IMR-90 (cell line): ENCODE measurements at regions not wholly inside any gene's neighbourhood (a gene's known extent, or its start where the extent isn't known, plus 50 kb on each side); places are given as distances from the start of the nearest gene placed in this dataset.

Source experiments
- ATAC-seq: fragments of 200-7000 bp; cut with Tn5 transposase; 2 replicates; pipeline ENCODE4 v1.9.1; 2020; ENCODE audit warnings: low read depth, mild to moderate bottlenecking, moderate library complexity
- BruUV-seq: library from RNA; stranded (reverse); fragments of 400-500 nt; replicated peaks from 2 replicates; lab custom pipeline; 2021; lab: Mats Ljungman, UMichigan
- CTCF ChIA-PET: fragments of 300-600 bp; formaldehyde crosslinking; extraction: SDS; loops from one replicate; lab custom pipeline; 2021; ENCODE audit warnings: antibody characterized with exemption; lab: Yijun Ruan, JAX
- POLR2A ChIA-PET: fragments of 300-600 bp; sonication (Branson Sonifier 250); formaldehyde crosslinking; loops from one replicate; lab custom pipeline; 2022; ENCODE audit warnings: antibody characterized with exemption; ENCODE audit not compliant: unreplicated experiment; lab: Charles Lee
- DNase-seq: peaks from one replicate; pipeline ENCODE4 v3.0.0; 2013
- H2AFZ ChIP-seq: replicated peaks from 2 replicates; pipeline ENCODE3; 2013; ENCODE audit warnings: low read length, mild to moderate bottlenecking; ENCODE audit not compliant: poor library complexity
- H2AK5ac ChIP-seq: 2 replicates; pipeline ENCODE4 v1.6.1; 2013; ENCODE audit warnings: low read depth, low read length, inconsistent platforms
- H2AK9ac ChIP-seq: replicated peaks from 2 replicates; pipeline ENCODE3; 2013; ENCODE audit warnings: mild to moderate bottlenecking, low read depth, low read length, moderate library complexity; ENCODE audit not compliant: poor library complexity
- H2BK120ac ChIP-seq: 2 replicates; pipeline ENCODE4 v1.6.1; 2013; ENCODE audit warnings: low read depth, low read length, inconsistent platforms
- H2BK15ac ChIP-seq: 3 replicates; pipeline ENCODE4 v1.6.1; 2013; ENCODE audit warnings: low read depth, low read length, inconsistent platforms
- H2BK20ac ChIP-seq: 2 replicates; pipeline ENCODE4 v1.6.1; 2013; ENCODE audit warnings: low read depth, mild to moderate bottlenecking, inconsistent platforms, low read length, moderate library complexity
- H2BK5ac ChIP-seq: 2 replicates; pipeline ENCODE4 v1.6.1; 2013; ENCODE audit warnings: mild to moderate bottlenecking, low read depth, low read length, inconsistent platforms; ENCODE audit not compliant: poor library complexity, severe bottlenecking
- H3K14ac ChIP-seq: replicated peaks from 2 replicates; pipeline ENCODE4 v1.6.1; 2013; ENCODE audit warnings: low read depth, low read length, inconsistent platforms
- H3K18ac ChIP-seq: 2 replicates; pipeline ENCODE4 v1.6.1; 2013; ENCODE audit warnings: low read depth, low read length, control low read depth
- H3K23ac ChIP-seq: 2 replicates; pipeline ENCODE4 v1.6.1; 2013; ENCODE audit warnings: low read depth, low read length, inconsistent platforms
- H3K27ac ChIP-seq: 2 replicates; pipeline ENCODE4 v1.5.1; 2013; ENCODE audit warnings: mild to moderate bottlenecking, control low read depth, low read length; ENCODE audit not compliant: insufficient read depth
- H3K27me3 ChIP-seq: 2 replicates; pipeline ENCODE4 v1.6.1; 2013; ENCODE audit warnings: low read length; ENCODE audit not compliant: control insufficient read depth, insufficient read depth
- H3K36me3 ChIP-seq: 2 replicates; pipeline ENCODE4 v1.6.1; 2013; ENCODE audit warnings: low read length, mixed read lengths; ENCODE audit not compliant: control insufficient read depth, insufficient read depth
- H3K4ac ChIP-seq: 2 replicates; pipeline ENCODE4 v1.6.1; 2013; ENCODE audit warnings: low read depth, low read length, inconsistent platforms
- H3K4me1 ChIP-seq: 2 replicates; pipeline ENCODE4 v1.6.1; 2013; ENCODE audit warnings: low read length, mixed read lengths; ENCODE audit not compliant: control insufficient read depth, insufficient read depth
- H3K4me2 ChIP-seq: 2 replicates; pipeline ENCODE4 v1.6.1; 2013; ENCODE audit warnings: low read depth, mild to moderate bottlenecking, control low read depth, low read length, moderate library complexity
- H3K4me3 ChIP-seq: 2 replicates; pipeline ENCODE4 v1.5.1; 2013; ENCODE audit warnings: low read depth, mild to moderate bottlenecking, control low read depth, low read length, moderate library complexity; ENCODE audit not compliant: insufficient read depth
- H3K56ac ChIP-seq: 2 replicates; pipeline ENCODE4 v1.6.1; 2013; ENCODE audit warnings: low read length, inconsistent platforms; ENCODE audit not compliant: insufficient read depth; ENCODE audit errors: extremely low read depth
- H3K79me1 ChIP-seq, 2 experiments: 2 replicates each; pipeline ENCODE4 v1.6.1; 2013; ENCODE audit warnings: low read length in 2 of 2, inconsistent platforms in 1 of 2, low read depth in 1 of 2
- H3K9ac ChIP-seq: 2 replicates; pipeline ENCODE4 v1.6.1; 2013; ENCODE audit warnings: low read depth, low read length, control low read depth
- H3K9me1 ChIP-seq: 2 replicates; pipeline ENCODE4 v1.6.1; 2013; ENCODE audit warnings: low read length, inconsistent platforms; ENCODE audit not compliant: insufficient read depth
- H3K9me3 ChIP-seq: 2 replicates; pipeline ENCODE4 v1.6.1; 2013; ENCODE audit warnings: low read length; ENCODE audit not compliant: control insufficient read depth, insufficient read depth
- H4K20me1 ChIP-seq: 2 replicates; pipeline ENCODE4 v1.6.1; 2013; ENCODE audit warnings: low read length, inconsistent platforms; ENCODE audit not compliant: insufficient read depth
- H4K5ac ChIP-seq: 2 replicates; pipeline ENCODE4 v1.6.1; 2013; ENCODE audit warnings: mild to moderate bottlenecking, low read depth, low read length, control low read depth
- H4K8ac ChIP-seq, 2 experiments: 2 replicates each; pipeline ENCODE4 v1.6.1; 2013; ENCODE audit warnings: low read depth in 2 of 2, low read length in 2 of 2, control low read depth in 1 of 2, inconsistent platforms in 1 of 2
- H4K91ac ChIP-seq: 2 replicates; pipeline ENCODE4 v1.6.1; 2013; ENCODE audit warnings: low read depth, low read length, inconsistent platforms; ENCODE audit not compliant: insufficient read depth
- BHLHE40 ChIP-seq: fragments of 150-350 bp; IDR thresholded peaks from 2 replicates; pipeline ENCODE4 v1.6.1; 2016; ENCODE audit warnings: mild to moderate bottlenecking, low read depth, low read length
- CEBPB ChIP-seq: IDR thresholded peaks from 2 replicates; pipeline ENCODE4 v1.6.1; 2012; ENCODE audit warnings: low read depth, low read length, improper control_type of control experiment
- CHD1 ChIP-seq: IDR thresholded peaks from 2 replicates; pipeline ENCODE4 v1.6.1; 2012; ENCODE audit warnings: low read depth, low read length, improper control_type of control experiment
- CTCF ChIP-seq: conservative IDR thresholded peaks from 2 replicates; pipeline ENCODE4 v1.5.1; 2012; ENCODE audit warnings: mild to moderate bottlenecking, low read depth, low read length, improper control_type of control experiment
- FOS ChIP-seq: fragments of 150-350 bp; IDR thresholded peaks from 2 replicates; pipeline ENCODE4 v1.6.1; 2016; ENCODE audit warnings: low read depth, low read length
- MAFK ChIP-seq: IDR thresholded peaks from 2 replicates; pipeline ENCODE4 v1.6.1; 2012; ENCODE audit warnings: low read depth, low read length, improper control_type of control experiment
- MAZ ChIP-seq: IDR thresholded peaks from 2 replicates; pipeline ENCODE4 v1.6.1; 2012; ENCODE audit warnings: low read depth, mild to moderate bottlenecking, low read length, improper control_type of control experiment, moderate library complexity, borderline replicate concordance
- MXI1 ChIP-seq: IDR thresholded peaks from 2 replicates; pipeline ENCODE4 v1.6.1; 2012; ENCODE audit warnings: low read depth, mild to moderate bottlenecking, low read length, moderate library complexity, borderline replicate concordance
- NFE2L2 ChIP-seq: fragments of 150-350 bp; IDR thresholded peaks from 2 replicates; pipeline ENCODE4 v1.6.1; 2016; ENCODE audit warnings: low read depth, mild to moderate bottlenecking, low read length
- RCOR1 ChIP-seq: IDR thresholded peaks from 2 replicates; pipeline ENCODE4 v1.6.1; 2012; ENCODE audit warnings: mild to moderate bottlenecking, low read length, improper control_type of control experiment; ENCODE audit not compliant: insufficient replicate concordance
- RFX5 ChIP-seq: IDR thresholded peaks from 2 replicates; pipeline ENCODE4 v1.8.0; 2012; ENCODE audit warnings: low read depth, mild to moderate bottlenecking, low read length, moderate library complexity
- SMC3 ChIP-seq: fragments of 150-350 bp; IDR thresholded peaks from 2 replicates; pipeline ENCODE4 v1.6.1; 2016; ENCODE audit warnings: low read depth, mild to moderate bottlenecking, antibody characterized with exemption, low read length, moderate library complexity
- USF2 ChIP-seq: fragments of 150-350 bp; IDR thresholded peaks from 2 replicates; pipeline ENCODE4 v1.6.1; 2017; ENCODE audit warnings: mild to moderate bottlenecking, antibody characterized with exemption, low read length, low read depth
- WGBS, 2 experiments: methylation state at CpG; one replicate each; pipeline versions ENCODE4 v1.1.5 to v1.1.7; 2013; ENCODE audit warnings: missing lambda C conversion rate in 2 of 2; ENCODE audit not compliant: insufficient read length in 1 of 2; ENCODE audit errors: extremely low coverage in 2 of 2; 5-methylcytosine and 5-hydroxymethylcytosine counted together
- dilution Hi-C: fragments of 300-500 bp; cut with HindIII; formaldehyde crosslinking; loops from one replicate; pipeline ENCODE4 v1.14.3; 2018; ENCODE audit warnings: low sequenced_read_pairs; ENCODE audit not compliant: unreplicated experiment
- in situ Hi-C: fragments of 300-500 bp; cut with MboI; formaldehyde crosslinking; loops from 3 replicates; pipeline ENCODE4 v1.14.3; 2019; ENCODE audit warnings: low sequenced_read_pairs, inconsistent platforms, mixed read lengths
- intact Hi-C: fragments of 100-400 bp; cut with micrococcal nuclease; formaldehyde crosslinking; loops from 2 replicates; pipeline ENCODE4 v1.10.0; 2022

- Histone ChIP-seq H3K27me3 (no peaks in the 10 kb centered on the region), H4K8ac (no peak overlapping the region), H3K18ac (no peak overlapping the region), H3K4me2 (no peak overlapping the region), H2BK15ac (no peak overlapping the region), H3K9me1 (no peaks in the 10 kb centered on the region), H3K9ac (no peak overlapping the region), H4K91ac (no peak overlapping the region), H3K27ac (no peak overlapping the region), H3K4ac (no peak overlapping the region), H2AFZ (no peak overlapping the region), H4K5ac (no peak overlapping the region), H3K23ac (no peak overlapping the region), H3K4me3 (no peak overlapping the region), H3K4me1 (no peaks in the 10 kb centered on the region), H2AK5ac (no peak overlapping the region), H2BK20ac (no peak overlapping the region), H2AK9ac (no peak overlapping the region), H3K14ac (no peak overlapping the region), H3K9me3 (peaks cover 2% of the 10 kb centered on the region; the same call in 1 of the 2 replicates), H3K79me1 (no peaks in the 10 kb centered on the region), H3K36me3 (no peaks in the 10 kb centered on the region), H3K56ac (no peak overlapping the region), H4K20me1 (no peaks in the 10 kb centered on the region), H2BK5ac (no peak overlapping the region), H2BK120ac (no peak overlapping the region)
- WGBS, 2 experiments, result 82% methylated on average over 9 of the region's 13 CpGs; no CpG with 5 or more reads in 1 of the 2 experiments
- in situ Hi-C loops, result no loop called here
- TF ChIP-seq RCOR1, result no peak
- TF ChIP-seq BHLHE40, result no peak
- no peak for TF ChIP-seq RFX5
- no peak for TF ChIP-seq USF2
- no peak for TF ChIP-seq NFE2L2
- TF ChIP-seq FOS, result no peak
- TF ChIP-seq CEBPB, result no peak
- no peak for TF ChIP-seq MAFK
- no peak for TF ChIP-seq MAZ
- no peak for TF ChIP-seq SMC3
- no peak for TF ChIP-seq CTCF
- no peak for TF ChIP-seq MXI1
- no peak for TF ChIP-seq CHD1
- CTCF ChIA-PET, result no interaction called here
- dilution Hi-C loops, result no loop called here
- BruUV-seq, result no TSS peak
- POLR2A ChIA-PET, result no interaction called here
- no peak for DNase-seq
- ATAC-seq, result no peak
- intact Hi-C loops, result no loop called here
Measured at GRCh38 chr15:24269923-24270322, 405.7 kb upstream of the NPAP1 start.
